ENCODE measurements at regions not wholly inside any gene's neighbourhood (a gene's known extent, or its start where the extent isn't known, plus 50 kb on each side); places are given as distances from the start of the nearest gene placed in this dataset.

- no peak overlapping the region for H3K27ac Mint-ChIP-seq
- H3K9me3 Mint-ChIP-seq, result no peaks in the 10 kb centered on the region
- DNase-seq (ENCODE audit: low spot score) (no peak), ATAC-seq (no peak)
- no peaks in the 10 kb centered on the region for H3K4me1 Mint-ChIP-seq
- H3K27me3 Mint-ChIP-seq (ENCODE audit: low read depth), result no peaks in the 10 kb centered on the region
- no peak overlapping the region for H3K4me3 Mint-ChIP-seq
- TF ChIP-seq ZSCAN18 (CRISPR knock-in tag; IDR thresholded peaks at IDR 0.05), result no peak
- ChIA-PET CTCF (no interaction called here), POLR2A (no interaction called here)
- H3K36me3 Mint-ChIP-seq, result no peaks in the 10 kb centered on the region
Measured at GRCh38 chr13:64429691-64430090, 2800.4 kb downstream of the PCDH9 start.

DNA sequence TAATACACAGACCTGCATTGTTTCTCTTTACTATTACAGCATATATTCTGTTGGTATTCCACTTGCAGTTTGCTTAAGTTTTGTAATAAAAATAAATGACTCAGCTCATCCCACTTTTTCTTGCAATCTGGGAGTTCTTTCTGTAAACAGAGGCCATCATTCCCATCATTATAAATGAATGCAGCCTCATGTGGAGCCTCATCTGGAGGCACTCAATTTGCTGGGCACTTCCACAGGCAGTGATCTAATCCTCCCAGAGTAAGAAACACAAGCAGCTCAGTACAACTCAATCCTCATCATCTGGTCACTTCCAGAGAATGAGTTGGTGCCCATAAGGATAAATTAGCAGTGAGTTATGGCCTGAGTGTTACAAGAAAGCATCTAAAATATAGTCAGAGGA lies 2801.9 kb downstream of the PCDH9 start:
- TF ChIP-seq NR1H2 (CRISPR knock-in tag; IDR thresholded peaks at IDR 0.05), result no peak
- TF ChIP-seq, protein P1, sequence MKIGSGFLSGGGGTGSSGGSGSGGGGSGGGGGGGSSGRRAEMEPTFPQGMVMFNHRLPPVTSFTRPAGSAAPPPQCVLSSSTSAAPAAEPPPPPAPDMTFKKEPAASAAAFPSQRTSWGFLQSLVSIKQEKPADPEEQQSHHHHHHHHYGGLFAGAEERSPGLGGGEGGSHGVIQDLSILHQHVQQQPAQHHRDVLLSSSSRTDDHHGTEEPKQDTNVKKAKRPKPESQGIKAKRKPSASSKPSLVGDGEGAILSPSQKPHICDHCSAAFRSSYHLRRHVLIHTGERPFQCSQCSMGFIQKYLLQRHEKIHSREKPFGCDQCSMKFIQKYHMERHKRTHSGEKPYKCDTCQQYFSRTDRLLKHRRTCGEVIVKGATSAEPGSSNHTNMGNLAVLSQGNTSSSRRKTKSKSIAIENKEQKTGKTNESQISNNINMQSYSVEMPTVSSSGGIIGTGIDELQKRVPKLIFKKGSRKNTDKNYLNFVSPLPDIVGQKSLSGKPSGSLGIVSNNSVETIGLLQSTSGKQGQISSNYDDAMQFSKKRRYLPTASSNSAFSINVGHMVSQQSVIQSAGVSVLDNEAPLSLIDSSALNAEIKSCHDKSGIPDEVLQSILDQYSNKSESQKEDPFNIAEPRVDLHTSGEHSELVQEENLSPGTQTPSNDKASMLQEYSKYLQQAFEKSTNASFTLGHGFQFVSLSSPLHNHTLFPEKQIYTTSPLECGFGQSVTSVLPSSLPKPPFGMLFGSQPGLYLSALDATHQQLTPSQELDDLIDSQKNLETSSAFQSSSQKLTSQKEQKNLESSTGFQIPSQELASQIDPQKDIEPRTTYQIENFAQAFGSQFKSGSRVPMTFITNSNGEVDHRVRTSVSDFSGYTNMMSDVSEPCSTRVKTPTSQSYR (CRISPR knock-in tag; IDR thresholded peaks at IDR 0.05), result no peak
- no peak for TF ChIP-seq ZNF416 (CRISPR knock-in tag; IDR thresholded peaks at IDR 0.05)
- TF ChIP-seq, protein P2, sequence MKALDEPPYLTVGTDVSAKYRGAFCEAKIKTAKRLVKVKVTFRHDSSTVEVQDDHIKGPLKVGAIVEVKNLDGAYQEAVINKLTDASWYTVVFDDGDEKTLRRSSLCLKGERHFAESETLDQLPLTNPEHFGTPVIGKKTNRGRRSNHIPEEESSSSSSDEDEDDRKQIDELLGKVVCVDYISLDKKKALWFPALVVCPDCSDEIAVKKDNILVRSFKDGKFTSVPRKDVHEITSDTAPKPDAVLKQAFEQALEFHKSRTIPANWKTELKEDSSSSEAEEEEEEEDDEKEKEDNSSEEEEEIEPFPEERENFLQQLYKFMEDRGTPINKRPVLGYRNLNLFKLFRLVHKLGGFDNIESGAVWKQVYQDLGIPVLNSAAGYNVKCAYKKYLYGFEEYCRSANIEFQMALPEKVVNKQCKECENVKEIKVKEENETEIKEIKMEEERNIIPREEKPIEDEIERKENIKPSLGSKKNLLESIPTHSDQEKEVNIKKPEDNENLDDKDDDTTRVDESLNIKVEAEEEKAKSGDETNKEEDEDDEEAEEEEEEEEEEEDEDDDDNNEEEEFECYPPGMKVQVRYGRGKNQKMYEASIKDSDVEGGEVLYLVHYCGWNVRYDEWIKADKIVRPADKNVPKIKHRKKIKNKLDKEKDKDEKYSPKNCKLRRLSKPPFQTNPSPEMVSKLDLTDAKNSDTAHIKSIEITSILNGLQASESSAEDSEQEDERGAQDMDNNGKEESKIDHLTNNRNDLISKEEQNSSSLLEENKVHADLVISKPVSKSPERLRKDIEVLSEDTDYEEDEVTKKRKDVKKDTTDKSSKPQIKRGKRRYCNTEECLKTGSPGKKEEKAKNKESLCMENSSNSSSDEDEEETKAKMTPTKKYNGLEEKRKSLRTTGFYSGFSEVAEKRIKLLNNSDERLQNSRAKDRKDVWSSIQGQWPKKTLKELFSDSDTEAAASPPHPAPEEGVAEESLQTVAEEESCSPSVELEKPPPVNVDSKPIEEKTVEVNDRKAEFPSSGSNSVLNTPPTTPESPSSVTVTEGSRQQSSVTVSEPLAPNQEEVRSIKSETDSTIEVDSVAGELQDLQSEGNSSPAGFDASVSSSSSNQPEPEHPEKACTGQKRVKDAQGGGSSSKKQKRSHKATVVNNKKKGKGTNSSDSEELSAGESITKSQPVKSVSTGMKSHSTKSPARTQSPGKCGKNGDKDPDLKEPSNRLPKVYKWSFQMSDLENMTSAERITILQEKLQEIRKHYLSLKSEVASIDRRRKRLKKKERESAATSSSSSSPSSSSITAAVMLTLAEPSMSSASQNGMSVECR (CRISPR knock-in tag; IDR thresholded peaks at IDR 0.05; ENCODE audit: borderline replicate concordance), result no peak
- TF ChIP-seq GRHL2 (CRISPR knock-in tag; IDR thresholded peaks at IDR 0.05; ENCODE audit: insufficient replicate concordance, severe bottlenecking), result no peak
- TF ChIP-seq GTF2I (CRISPR knock-in tag; conservative IDR thresholded peaks at IDR 0.05), result no peak
- TF ChIP-seq HMGXB4 (CRISPR knock-in tag; IDR thresholded peaks at IDR 0.05), result no peak
- TF ChIP-seq, protein P3, sequence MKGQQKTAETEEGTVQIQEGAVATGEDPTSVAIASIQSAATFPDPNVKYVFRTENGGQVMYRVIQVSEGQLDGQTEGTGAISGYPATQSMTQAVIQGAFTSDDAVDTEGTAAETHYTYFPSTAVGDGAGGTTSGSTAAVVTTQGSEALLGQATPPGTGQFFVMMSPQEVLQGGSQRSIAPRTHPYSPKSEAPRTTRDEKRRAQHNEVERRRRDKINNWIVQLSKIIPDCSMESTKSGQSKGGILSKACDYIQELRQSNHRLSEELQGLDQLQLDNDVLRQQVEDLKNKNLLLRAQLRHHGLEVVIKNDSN (CRISPR knock-in tag; IDR thresholded peaks at IDR 0.05), result no peak
- TF ChIP-seq E2F1 (CRISPR knock-in tag; IDR thresholded peaks at IDR 0.05), result no peak
- no peak for TF ChIP-seq SMAD4 (CRISPR knock-in tag; IDR thresholded peaks at IDR 0.05)
- no peak for TF ChIP-seq ZBTB21 (CRISPR knock-in tag; IDR thresholded peaks at IDR 0.05; ENCODE audit: borderline replicate concordance)
- no peak for TF ChIP-seq ELF4 (CRISPR knock-in tag; IDR thresholded peaks at IDR 0.05; ENCODE audit: low read depth)
- TF ChIP-seq CTCF (IDR thresholded peaks at IDR 0.05), result no peak
- Mint-ChIP-seq H3K4me3 (no peak overlapping the region), H3K4me1 (no peaks in the 10 kb centered on the region), H3K27ac (no peak overlapping the region), H3K27me3 (ENCODE audit: low read depth) (no peaks in the 10 kb centered on the region), H3K9me3 (no peaks in the 10 kb centered on the region), H3K36me3 (no peaks in the 10 kb centered on the region)
- CTCF ChIA-PET, result interaction anchor here (1.2 kb wide), 1 partner anchor 1185 kb away, joined by 3 read pairs; no protein-coding TSS in a partner anchor
- ATAC-seq (no peak), DNase-seq (ENCODE audit: low spot score) (no peak)
- POLR2A ChIA-PET, result no interaction called here
